ENCODE measurements at regions not wholly inside any gene's neighbourhood (a gene's known extent, or its start where the extent isn't known, plus 50 kb on each side); places are given as distances from the start of the nearest gene placed in this dataset.

DNA sequence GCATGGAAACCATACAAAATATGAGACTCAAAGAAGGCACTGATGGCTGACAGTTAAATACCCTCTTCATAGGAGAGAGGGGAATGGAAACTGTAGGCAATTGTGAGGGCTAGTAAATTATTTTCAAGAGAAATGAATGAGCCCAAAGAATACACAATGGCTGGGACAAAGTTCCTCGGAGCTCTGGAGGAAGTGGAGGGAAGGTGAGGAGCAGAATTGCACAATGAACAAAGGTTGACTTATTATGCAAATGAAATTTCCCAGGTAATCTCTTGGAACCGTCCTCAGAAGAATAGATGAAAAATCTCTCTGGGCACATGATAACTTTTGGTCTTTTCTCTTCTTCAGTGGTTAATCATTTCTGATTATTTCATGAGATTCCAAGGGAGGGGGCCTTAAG lies 202.6 kb upstream of the VCX start:
- no peaks in the 10 kb centered on the region for H3K27me3 ChIP-seq (ENCODE audit: control insufficient read depth in 2 of 2, insufficient read depth in 2 of 2, low read length in 2 of 2)

More for the DNA sequence above, 202.6 kb upstream of the VCX start:
- Histone ChIP-seq H4K20me1 (replicated peaks; ENCODE audit: control insufficient read depth, extremely low read depth, insufficient read depth, low read length) (no peaks in the 10 kb centered on the region), H2AFZ (ENCODE audit: low read depth, low read length) (no peak overlapping the region), H3K9ac (replicated peaks; ENCODE audit: extremely low read depth, insufficient read depth, low read length) (no peak overlapping the region), H3K4me2 (ENCODE audit: insufficient read depth, low read length) (no peak overlapping the region), H3K9me3 (replicated peaks; ENCODE audit: control insufficient read depth, insufficient read depth, low read length) (no peaks in the 10 kb centered on the region), H3K79me2 (ENCODE audit: control insufficient read depth, insufficient read depth, low read length) (no peaks in the 10 kb centered on the region), H3K27ac (ENCODE audit: insufficient read depth, low read depth, low read length) (no peak overlapping the region), H3K4me3 (replicated peaks in 1 of 3; ENCODE audit: insufficient read depth in 1 of 3, low read depth in 1 of 3, low read length in 3 of 3) (no peak overlapping the region), H3K4me1 (ENCODE audit: control insufficient read depth, extremely low read depth, insufficient read depth, low read length) (no peaks in the 10 kb centered on the region), H3K9me1 (replicated peaks; ENCODE audit: control insufficient read depth, extremely low read depth, insufficient read depth, low read length) (no peaks in the 10 kb centered on the region), H3K36me3 (ENCODE audit: control insufficient read depth in 2 of 2, extremely low read depth in 1 of 2, insufficient read depth in 2 of 2, low read length in 2 of 2) (no peaks in the 10 kb centered on the region)
- no peak for DNase-seq (ENCODE audit: low read depth, low spot score)
- BruUV-seq (replicated peaks), result no TSS peak
- ChIA-PET CTCF (no interaction called here), POLR2A (no interaction called here)
- no peak for TF ChIP-seq JUN (IDR thresholded peaks at IDR 0.05; ENCODE audit: borderline replicate concordance, insufficient read depth, insufficient read length, low read depth)
- TF ChIP-seq, protein P1, sequence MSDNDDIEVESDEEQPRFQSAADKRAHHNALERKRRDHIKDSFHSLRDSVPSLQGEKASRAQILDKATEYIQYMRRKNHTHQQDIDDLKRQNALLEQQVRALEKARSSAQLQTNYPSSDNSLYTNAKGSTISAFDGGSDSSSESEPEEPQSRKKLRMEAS (IDR thresholded peaks at IDR 0.05; ENCODE audit: insufficient read depth, insufficient read length), result no peak
- TF ChIP-seq FOS (IDR thresholded peaks at IDR 0.05; ENCODE audit: borderline replicate concordance, insufficient read depth, low read length), result no peak
- TF ChIP-seq, protein P2, sequence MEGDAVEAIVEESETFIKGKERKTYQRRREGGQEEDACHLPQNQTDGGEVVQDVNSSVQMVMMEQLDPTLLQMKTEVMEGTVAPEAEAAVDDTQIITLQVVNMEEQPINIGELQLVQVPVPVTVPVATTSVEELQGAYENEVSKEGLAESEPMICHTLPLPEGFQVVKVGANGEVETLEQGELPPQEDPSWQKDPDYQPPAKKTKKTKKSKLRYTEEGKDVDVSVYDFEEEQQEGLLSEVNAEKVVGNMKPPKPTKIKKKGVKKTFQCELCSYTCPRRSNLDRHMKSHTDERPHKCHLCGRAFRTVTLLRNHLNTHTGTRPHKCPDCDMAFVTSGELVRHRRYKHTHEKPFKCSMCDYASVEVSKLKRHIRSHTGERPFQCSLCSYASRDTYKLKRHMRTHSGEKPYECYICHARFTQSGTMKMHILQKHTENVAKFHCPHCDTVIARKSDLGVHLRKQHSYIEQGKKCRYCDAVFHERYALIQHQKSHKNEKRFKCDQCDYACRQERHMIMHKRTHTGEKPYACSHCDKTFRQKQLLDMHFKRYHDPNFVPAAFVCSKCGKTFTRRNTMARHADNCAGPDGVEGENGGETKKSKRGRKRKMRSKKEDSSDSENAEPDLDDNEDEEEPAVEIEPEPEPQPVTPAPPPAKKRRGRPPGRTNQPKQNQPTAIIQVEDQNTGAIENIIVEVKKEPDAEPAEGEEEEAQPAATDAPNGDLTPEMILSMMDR (IDR thresholded peaks at IDR 0.05; ENCODE audit: extremely low read depth in 1 of 2, insufficient read depth in 1 of 2, low read depth in 1 of 2, low read length in 2 of 2), result no peak
- no peak for TF ChIP-seq GATA2 (IDR thresholded peaks at IDR 0.05; ENCODE audit: insufficient read depth, insufficient read length, low read depth, low read length)
- intact Hi-C loops (cut with micrococcal nuclease) (no loop called here), dilution Hi-C loops (cut with MboI; ENCODE audit: extremely low pct_ligation_motif_present, low sequenced_read_pairs) (no loop called here)
- no peak for FAIRE-seq
